Body of pancreas (tissue), 4 donors: ENCODE measurements at regions not wholly inside any gene's neighbourhood (a gene's known extent, or its start where the extent isn't known, plus 50 kb on each side); places are given as distances from the start of the nearest gene placed in this dataset.
A peak's percentile ranks its signal among the peaks of the same experiment; 100 is the strongest.

Experiments used
- ATAC-seq: fragments of 150-250 bp; one replicate; pipeline ENCODE4 v1.9.1; 2016
- DNase-seq, 4 donors: peaks; one replicate each; pipeline ENCODE4 v3.0.0-alpha.2; 2019
- H3K27ac ChIP-seq, 4 donors: fragments of 200-600 bp; sonication (generic); 1 replicate in 3 of 4; 2 replicates in 1 of 4; pipeline versions ENCODE4 v1.5.1 to v1.6.1; 2016 to 2019; ENCODE audit warnings: mild to moderate bottlenecking in 1 of 4, mixed read lengths in 1 of 4, moderate library complexity in 1 of 4
- H3K27me3 ChIP-seq, 2 donors: fragments of 200-600 bp; sonication (generic); one replicate each; pipeline ENCODE4 v1.6.0; 2016; ENCODE audit warnings: mild to moderate bottlenecking in 1 of 2
- H3K36me3 ChIP-seq, 2 donors: fragments of 200-600 bp; sonication (generic); replicated peaks in 1 of 2; 2 replicates each; pipeline ENCODE4 v1.5.1; 2016; ENCODE audit warnings: low read depth in 2 of 2; ENCODE audit not compliant: insufficient read depth in 1 of 2
- H3K4me1 ChIP-seq: fragments of 200-600 bp; sonication (generic); one replicate; pipeline ENCODE4 v1.6.0; 2016
- H3K4me3 ChIP-seq, 2 donors: fragments of 200-600 bp; sonication (generic); 1 replicate in 1 of 2; 2 replicates in 1 of 2; pipeline ENCODE4 v1.5.1; 2016 to 2019
- H3K9me3 ChIP-seq, 3 donors: fragments of 200-600 bp; sonication (generic); 1 replicate in 2 of 3; 2 replicates in 1 of 3; pipeline ENCODE4 v1.5.1; 2016
- CTCF ChIP-seq, 7 experiments: fragments of 450-650 bp in 4 of 7; fragments of 200-600 bp in 3 of 7; sonication (generic) in 3 of 7; IDR thresholded peaks; one replicate each; pipeline ENCODE4 v1.5.1; 2016 to 2019; ENCODE audit warnings: antibody characterized with exemption in 7 of 7
- POLR2A ChIP-seq, 3 donors: fragments of 450-650 bp; IDR thresholded peaks; one replicate each; pipeline ENCODE4 v1.6.1; 2016; ENCODE audit warnings: antibody characterized with exemption in 3 of 3, mild to moderate bottlenecking in 2 of 3
- WGBS, 2 donors: methylation state at CpG; one replicate each; pipeline ENCODE4 v1.1.5; 2017; 5-methylcytosine and 5-hydroxymethylcytosine counted together
- intact Hi-C: fragments of 100-400 bp; cut with DNase I; formaldehyde crosslinking; loops from one replicate; pipeline ENCODE4 v1.15.1; 2023

GRCh38 chr13:87894059-87894458, 222.9 kb downstream of the SLITRK5 start:
- WGBS, 2 donors: 61 to 66% methylated on average over 2 of the region's 2 CpGs
- no peak for DNase-seq
- Histone ChIP-seq H3K36me3 (no peaks in the 10 kb centered on the region), H3K4me1 (no peaks in the 10 kb centered on the region), H3K27me3 (no peaks in the 10 kb centered on the region), H3K4me3 (no peak overlapping the region), H3K27ac (no peak overlapping the region), H3K9me3 (no peaks in the 10 kb centered on the region)
- no peak for TF ChIP-seq POLR2A (IDR thresholded peaks at IDR 0.05)
- TF ChIP-seq CTCF (IDR thresholded peaks at IDR 0.05): no peak
- no peak for ATAC-seq
- intact Hi-C loops: no loop called here

GRCh38 chr13:87903553-87903952, 232.4 kb downstream of the SLITRK5 start:
- H3K4me1 ChIP-seq: peaks cover 10% of the 10 kb centered on the region
- DNase-seq (no peak), ATAC-seq (peak; percentile 42)
- no peak overlapping the region for H3K4me3 ChIP-seq
- no peaks in the 10 kb centered on the region for H3K9me3 ChIP-seq
- no peaks in the 10 kb centered on the region for H3K36me3 ChIP-seq
- peak overlapping the region in 1 of 4 donors; percentile 50 for H3K27ac ChIP-seq
- no peaks in the 10 kb centered on the region for H3K27me3 ChIP-seq
- TF ChIP-seq CTCF (IDR thresholded peaks at IDR 0.05) (no peak), POLR2A (IDR thresholded peaks at IDR 0.05) (no peak)
- intact Hi-C loops: no loop called here

GRCh38 chr13:87906411-87906810, 235.2 kb downstream of the SLITRK5 start:
- H3K4me1 ChIP-seq: peaks cover 10% of the 10 kb centered on the region
- intact Hi-C loops: no loop called here
- H3K36me3 ChIP-seq: no peaks in the 10 kb centered on the region
- no peaks in the 10 kb centered on the region for H3K27me3 ChIP-seq
- H3K9me3 ChIP-seq: no peaks in the 10 kb centered on the region
- 75% methylated on average over 3 of the region's 3 CpGs for WGBS, 2 donors
- ATAC-seq (no peak), DNase-seq (no peak)
- TF ChIP-seq CTCF (IDR thresholded peaks at IDR 0.05) (no peak), POLR2A (IDR thresholded peaks at IDR 0.05) (no peak)
- no peak overlapping the region for H3K4me3 ChIP-seq
- H3K27ac ChIP-seq: peak overlapping the region in 1 of 4 donors; percentile 39

GRCh38 chr13:87907202-87907601, 236.0 kb downstream of the SLITRK5 start:
- ATAC-seq: peak; percentile 47

More at GRCh38 chr13:87907202-87907601, 236.0 kb downstream of the SLITRK5 start:
- intact Hi-C loops: no loop called here
- DNase-seq: no peak
- H3K4me3 ChIP-seq: no peak overlapping the region
- WGBS, 2 donors: 10 to 17% methylated on average over 1 of the region's 1 CpG
- H3K4me1 ChIP-seq: peaks cover 10% of the 10 kb centered on the region
- H3K9me3 ChIP-seq: no peaks in the 10 kb centered on the region
- TF ChIP-seq POLR2A (IDR thresholded peaks at IDR 0.05): no peak
- TF ChIP-seq CTCF (IDR thresholded peaks at IDR 0.05): no peak
- H3K27me3 ChIP-seq: no peaks in the 10 kb centered on the region
- H3K36me3 ChIP-seq: no peaks in the 10 kb centered on the region
- peak overlapping the region in 1 of 4 donors; percentile 39 for H3K27ac ChIP-seq
